ENCODE measurements at regions not wholly inside any gene's neighbourhood (a gene's known extent, or its start where the extent isn't known, plus 50 kb on each side); places are given as distances from the start of the nearest gene placed in this dataset.

- no peak for TF ChIP-seq EZH2 (IDR thresholded peaks at IDR 0.05; ENCODE audit: insufficient read depth, poor library complexity, severe bottlenecking)
- TF ChIP-seq EZH2phosphoT487 (IDR thresholded peaks at IDR 0.05; ENCODE audit: insufficient read depth, low read depth): no peak
Observed at GRCh38 chr4:138644322-138644721, 371.3 kb upstream of the NOCT start.

All from GM23248 (cell line).